ENCODE measurements at regions not wholly inside any gene's neighbourhood (a gene's known extent, or its start where the extent isn't known, plus 50 kb on each side); places are given as distances from the start of the nearest gene placed in this dataset.

- no peak for TF ChIP-seq POLR2A (IDR thresholded peaks at IDR 0.05; ENCODE audit: low read length)
- no peak for TF ChIP-seq GATA1 (IDR thresholded peaks at IDR 0.05; ENCODE audit: low read depth, low read length)
Observed at GRCh38 chr12:75744607-75745256, 233.3 kb upstream of the KRR1 start.
